Rectal smooth muscle tissue (tissue), 1 donor: ENCODE measurements at regions not wholly inside any gene's neighbourhood (a gene's known extent, or its start where the extent isn't known, plus 50 kb on each side); places are given as distances from the start of the nearest gene placed in this dataset.
"Not testable (repeated sequence)": the region's sequence is repeated elsewhere in the genome, so short reads cannot be mapped to it uniquely, and the experiment has no call there.

Experiments used
- H3K27ac ChIP-seq: one replicate; pipeline ENCODE4 v1.7.0; 2013; ENCODE audit warnings: low read depth, low read length, inconsistent platforms
- H3K27me3 ChIP-seq: one replicate; pipeline ENCODE4 v1.7.0; 2013; ENCODE audit warnings: low read length; ENCODE audit not compliant: control insufficient read depth, insufficient read depth
- H3K36me3 ChIP-seq: one replicate; pipeline ENCODE4 v1.7.0; 2013; ENCODE audit warnings: low read length; ENCODE audit not compliant: control insufficient read depth, insufficient read depth
- H3K4me1 ChIP-seq: one replicate; pipeline ENCODE4 v1.7.0; 2013; ENCODE audit warnings: low read length; ENCODE audit not compliant: control insufficient read depth, insufficient read depth
- H3K4me3 ChIP-seq: one replicate; pipeline ENCODE4 v1.7.0; 2013; ENCODE audit warnings: low read length
- H3K9ac ChIP-seq: one replicate; pipeline ENCODE4 v1.7.0; 2013; ENCODE audit warnings: low read length

- H3K9ac ChIP-seq = no peak overlapping the region
- H3K36me3 ChIP-seq = no peaks in the 10 kb centered on the region
- no peak overlapping the region for H3K4me3 ChIP-seq
- H3K4me1 ChIP-seq = no peaks in the 10 kb centered on the region
- H3K27me3 ChIP-seq = no peaks in the 10 kb centered on the region
- H3K27ac ChIP-seq = no peak overlapping the region
These were observed 1235.6 kb downstream of the EFNA5 start for GRCh38 chr5:106435185-106435584.

GRCh38 chr5:106430733-106431132, 1240.0 kb downstream of the EFNA5 start:
- H3K9ac ChIP-seq, H3K27me3 ChIP-seq, H3K36me3 ChIP-seq, H3K27ac ChIP-seq, H3K4me3 ChIP-seq, H3K4me1 ChIP-seq: not testable (repeated sequence)

GRCh38 chr5:106423109-106423897, 1247.4 kb downstream of the EFNA5 start:
- no peak overlapping the region for H3K27ac ChIP-seq
- H3K4me3 ChIP-seq = no peak overlapping the region
- H3K9ac ChIP-seq = no peak overlapping the region
- no peaks in the 10 kb centered on the region for H3K36me3 ChIP-seq
- H3K4me1 ChIP-seq = no peaks in the 10 kb centered on the region
- H3K27me3 ChIP-seq = no peaks in the 10 kb centered on the region

DNA sequence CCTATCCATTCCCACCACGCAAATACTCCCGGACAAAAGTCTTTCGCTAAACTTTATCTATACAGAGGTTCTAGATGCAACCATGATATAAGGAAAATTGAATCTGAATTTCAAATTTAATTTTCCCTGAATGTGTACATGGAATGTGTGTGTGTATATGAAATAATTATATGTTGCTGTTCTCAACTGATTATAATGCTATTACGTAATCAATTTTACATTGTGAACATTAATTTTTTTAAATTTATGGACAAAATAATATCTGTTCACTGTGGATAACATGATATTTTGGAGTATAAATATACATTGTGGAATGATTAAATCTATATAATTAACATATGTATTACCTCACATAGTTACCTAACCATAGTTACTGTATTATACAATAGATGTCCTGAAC, 1250.6 kb downstream of the EFNA5 start:
- Histone ChIP-seq H3K4me1 (no peaks in the 10 kb centered on the region), H3K4me3 (no peak overlapping the region)

DNA sequence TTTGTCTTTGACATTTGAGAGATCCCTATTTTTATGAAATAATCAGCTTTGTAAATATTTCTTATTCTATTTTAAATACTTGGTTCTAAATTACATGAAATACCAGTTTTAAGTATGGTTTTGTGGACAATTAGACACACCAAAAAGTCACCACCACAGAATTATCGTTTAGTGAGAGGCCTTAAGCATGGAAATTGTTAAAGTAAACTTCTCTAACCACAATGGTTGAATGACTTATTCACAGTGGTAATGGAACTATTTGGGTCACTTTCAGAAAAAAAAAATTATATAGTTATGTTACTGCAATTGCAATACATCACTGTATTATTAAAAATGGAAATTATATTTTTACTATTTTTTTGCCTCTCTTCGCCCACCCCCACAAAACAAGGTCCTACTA, 1252.5 kb downstream of the EFNA5 start:
- H3K9ac ChIP-seq = no peak overlapping the region
- H3K4me3 ChIP-seq = no peak overlapping the region
- H3K27ac ChIP-seq = no peak overlapping the region
- no peaks in the 10 kb centered on the region for H3K27me3 ChIP-seq
- no peaks in the 10 kb centered on the region for H3K36me3 ChIP-seq
- no peaks in the 10 kb centered on the region for H3K4me1 ChIP-seq

More for the DNA sequence above, 1250.6 kb downstream of the EFNA5 start:
- Histone ChIP-seq H3K27ac (no peak overlapping the region), H3K27me3 (no peaks in the 10 kb centered on the region), H3K9ac (no peak overlapping the region), H3K36me3 (no peaks in the 10 kb centered on the region)

DNA sequence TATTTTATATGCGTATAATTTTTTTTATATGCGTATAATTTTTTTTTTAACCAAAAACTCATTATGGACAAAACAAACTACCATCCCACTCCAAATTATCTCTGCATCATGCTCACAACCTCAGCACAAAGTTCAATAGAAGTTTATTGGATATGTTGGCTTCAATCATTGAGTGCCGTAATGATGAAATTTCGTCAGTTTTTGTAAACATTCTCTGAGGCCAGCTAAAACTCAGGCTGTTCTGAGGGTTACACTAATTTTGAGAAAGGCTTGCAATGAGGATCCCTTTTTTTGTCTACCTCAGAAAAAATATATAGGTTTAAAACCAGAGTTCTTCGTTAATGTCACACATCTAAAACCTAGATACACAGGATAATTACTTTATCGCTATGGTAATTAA, 1253.2 kb downstream of the EFNA5 start:
- H3K27ac ChIP-seq = no peak overlapping the region
- no peaks in the 10 kb centered on the region for H3K4me1 ChIP-seq
- no peaks in the 10 kb centered on the region for H3K27me3 ChIP-seq
- no peak overlapping the region for H3K9ac ChIP-seq
- H3K4me3 ChIP-seq = no peak overlapping the region
- no peaks in the 10 kb centered on the region for H3K36me3 ChIP-seq

DNA sequence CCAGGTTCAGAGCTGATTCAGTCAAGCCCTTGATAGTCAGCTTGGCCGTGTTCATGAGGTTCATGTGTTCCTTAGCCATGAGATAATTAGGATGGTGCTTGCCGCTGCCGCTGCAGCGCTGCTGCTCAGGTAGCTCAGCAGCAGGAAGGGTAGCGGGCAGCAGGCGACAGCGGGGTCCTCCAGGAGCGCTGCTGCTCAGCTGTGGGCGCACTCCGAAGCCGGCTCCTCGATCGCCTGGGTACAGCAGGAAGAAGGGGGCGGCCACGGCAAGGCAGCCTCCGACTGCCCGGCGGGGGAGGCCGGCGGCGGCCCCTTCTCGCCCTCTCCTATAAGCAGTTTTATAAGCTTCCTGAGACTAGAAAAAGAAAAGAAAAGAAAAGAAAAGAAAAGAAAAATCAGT, 1253.6 kb downstream of the EFNA5 start:
- no peak overlapping the region for H3K27ac ChIP-seq
- H3K4me3 ChIP-seq = no peak overlapping the region
- no peaks in the 10 kb centered on the region for H3K4me1 ChIP-seq
- H3K36me3 ChIP-seq = no peaks in the 10 kb centered on the region
- H3K27me3 ChIP-seq = no peaks in the 10 kb centered on the region
- no peak overlapping the region for H3K9ac ChIP-seq

GRCh38 chr5:106415541-106415940, 1255.2 kb downstream of the EFNA5 start:
- H3K9ac ChIP-seq = no peak overlapping the region
- no peak overlapping the region for H3K27ac ChIP-seq
- no peak overlapping the region for H3K4me3 ChIP-seq
- H3K27me3 ChIP-seq = no peaks in the 10 kb centered on the region
- H3K36me3 ChIP-seq = no peaks in the 10 kb centered on the region
- H3K4me1 ChIP-seq = no peaks in the 10 kb centered on the region

GRCh38 chr5:106414342-106414741, 1256.4 kb downstream of the EFNA5 start:
- Histone ChIP-seq H3K27me3 (no peaks in the 10 kb centered on the region), H3K27ac (no peak overlapping the region), H3K4me3 (no peak overlapping the region), H3K4me1 (no peaks in the 10 kb centered on the region), H3K9ac (no peak overlapping the region), H3K36me3 (no peaks in the 10 kb centered on the region)

- Histone ChIP-seq H3K36me3 (no peaks in the 10 kb centered on the region), H3K9ac (no peak overlapping the region), H3K4me3 (no peak overlapping the region), H3K27ac (no peak overlapping the region), H3K27me3 (no peaks in the 10 kb centered on the region), H3K4me1 (no peaks in the 10 kb centered on the region)
These were observed 1258.1 kb downstream of the EFNA5 start for GRCh38 chr5:106412606-106413005.

- Histone ChIP-seq H3K4me1 (no peaks in the 10 kb centered on the region), H3K27me3 (no peaks in the 10 kb centered on the region), H3K9ac (no peak overlapping the region), H3K36me3 (no peaks in the 10 kb centered on the region), H3K4me3 (no peak overlapping the region), H3K27ac (no peak overlapping the region)
These were observed 1262.2 kb downstream of the EFNA5 start for GRCh38 chr5:106408570-106408969.

GRCh38 chr5:106408141-106408540, 1262.6 kb downstream of the EFNA5 start:
- no peak overlapping the region for H3K9ac ChIP-seq
- H3K27me3 ChIP-seq = no peaks in the 10 kb centered on the region
- no peak overlapping the region for H3K4me3 ChIP-seq
- H3K27ac ChIP-seq = no peak overlapping the region
- H3K36me3 ChIP-seq = no peaks in the 10 kb centered on the region
- no peaks in the 10 kb centered on the region for H3K4me1 ChIP-seq

DNA sequence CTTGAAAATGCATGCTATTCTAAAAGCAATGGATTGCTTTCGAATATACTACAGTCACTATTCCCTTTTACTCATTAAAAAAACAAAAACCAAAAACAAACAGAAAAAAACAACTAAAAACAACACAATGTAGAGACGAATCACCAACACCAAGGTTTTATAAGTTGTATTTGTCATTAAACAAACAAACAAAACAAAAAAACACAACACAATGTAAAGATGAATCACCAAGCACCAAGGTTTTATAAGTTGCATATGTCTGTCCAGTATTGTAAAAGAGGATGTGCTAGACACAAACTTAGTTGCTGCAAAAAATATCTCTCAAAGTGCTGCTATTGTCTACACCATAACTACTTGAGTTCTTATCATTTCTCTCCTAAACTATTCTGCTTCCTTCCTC, 1269.2 kb downstream of the EFNA5 start:
- Histone ChIP-seq H3K4me3 (no peak overlapping the region), H3K27me3 (no peaks in the 10 kb centered on the region), H3K36me3 (no peaks in the 10 kb centered on the region), H3K9ac (no peak overlapping the region), H3K4me1 (no peaks in the 10 kb centered on the region), H3K27ac (no peak overlapping the region)
